GM19463 (cell line): ENCODE measurements at regions not wholly inside any gene's neighbourhood (a gene's known extent, or its start where the extent isn't known, plus 50 kb on each side); places are given as distances from the start of the nearest gene placed in this dataset.

ENCODE experiments used
- ATAC-seq: cut with Tn5 transposase; IDR thresholded peaks from one replicate; pipeline ENCODE4 v1.9.1; 2021; ENCODE audit warnings: mild to moderate bottlenecking, moderate library complexity; ENCODE audit not compliant: unreplicated experiment

- no peak for ATAC-seq
Measured at GRCh38 chr16:49048557-49048956, 233.1 kb downstream of the CBLN1 start.

- ATAC-seq = no peak
Measured at GRCh38 chr16:49036126-49036525, 245.5 kb downstream of the CBLN1 start.

- ATAC-seq = no peak
Measured at GRCh38 chr16:49027420-49027819, 254.2 kb downstream of the CBLN1 start.

- no peak for ATAC-seq
Measured at GRCh38 chr16:49026566-49027181, 255.0 kb downstream of the CBLN1 start.

- no peak for ATAC-seq
Measured at GRCh38 chr16:49024896-49025295, 256.7 kb downstream of the CBLN1 start.

GRCh38 chr16:49024016-49024415, 257.6 kb downstream of the CBLN1 start:
- ATAC-seq = no peak

GRCh38 chr16:49023050-49023449, 258.6 kb downstream of the CBLN1 start:
- ATAC-seq = no peak

GRCh38 chr16:49022351-49022963, 259.2 kb downstream of the CBLN1 start:
- ATAC-seq = no peak

GRCh38 chr16:49021136-49021535, 260.5 kb downstream of the CBLN1 start:
- ATAC-seq = no peak

- no peak for ATAC-seq
Measured at GRCh38 chr16:49020436-49020835, 261.2 kb downstream of the CBLN1 start.

- ATAC-seq = no peak
Measured at GRCh38 chr16:49019831-49020230, 261.8 kb downstream of the CBLN1 start.

GRCh38 chr16:49019081-49019633, 262.5 kb downstream of the CBLN1 start:
- ATAC-seq = no peak

GRCh38 chr16:49018259-49018931, 263.2 kb downstream of the CBLN1 start:
- no peak for ATAC-seq

- no peak for ATAC-seq
Measured at GRCh38 chr16:49017501-49017900, 264.1 kb downstream of the CBLN1 start.

GRCh38 chr16:49016461-49016860, 265.2 kb downstream of the CBLN1 start:
- no peak for ATAC-seq

- ATAC-seq = no peak
Measured at GRCh38 chr16:49015225-49015592, 266.4 kb downstream of the CBLN1 start.

- ATAC-seq = no peak
Measured at GRCh38 chr16:49014277-49015224, 267.1 kb downstream of the CBLN1 start.

- ATAC-seq = no peak
Measured at GRCh38 chr16:49013727-49014080, 267.9 kb downstream of the CBLN1 start.

GRCh38 chr16:49012961-49013726, 268.5 kb downstream of the CBLN1 start:
- no peak for ATAC-seq

- ATAC-seq = no peak
Measured at GRCh38 chr16:49011901-49012300, 269.7 kb downstream of the CBLN1 start.
